ENCODE measurements at regions not wholly inside any gene's neighbourhood (a gene's known extent, or its start where the extent isn't known, plus 50 kb on each side); places are given as distances from the start of the nearest gene placed in this dataset.
"Not testable (repeated sequence)": the region's sequence is repeated elsewhere in the genome, so short reads cannot be mapped to it uniquely, and the experiment has no call there.

DNA sequence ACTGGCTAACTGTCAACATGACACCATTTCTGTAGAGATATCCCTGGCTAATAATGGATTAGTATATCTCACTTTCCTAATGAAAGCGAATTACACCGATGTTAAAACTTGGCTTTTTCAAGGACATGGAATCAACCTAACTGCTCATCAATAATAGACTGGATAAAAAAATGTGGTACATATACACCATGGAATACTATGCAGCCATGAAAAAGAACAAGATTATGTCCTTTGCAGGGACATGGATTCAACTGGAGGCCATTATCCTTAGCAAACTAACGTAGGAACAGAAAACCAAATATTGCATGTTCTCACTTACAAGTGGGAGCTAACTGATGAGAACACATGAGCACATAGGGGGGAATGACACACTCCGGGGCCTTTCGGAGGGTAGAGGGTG, 62.6 kb downstream of the ZIC1 start:
- DNase-seq, result no peak

DNA sequence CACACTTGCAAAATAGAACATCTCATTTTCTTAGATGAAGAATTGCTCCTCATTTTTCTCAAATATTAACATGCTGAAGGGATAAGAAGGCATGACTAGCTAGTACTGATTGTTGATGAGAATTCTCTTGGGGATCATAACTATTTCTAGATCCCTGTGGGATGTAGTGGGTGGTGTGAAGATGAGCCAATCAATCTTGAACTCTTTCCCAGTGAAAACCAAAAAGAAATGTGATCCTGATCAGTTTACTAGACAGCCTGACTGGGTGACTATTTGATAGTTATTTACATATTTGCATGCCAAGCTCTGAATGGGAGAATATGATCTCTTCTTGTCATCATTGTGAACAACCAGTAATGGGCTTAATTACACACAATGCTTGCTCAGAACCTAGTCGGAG, 63.7 kb downstream of the ZIC1 start:
- in situ Hi-C loops (cut with HindIII; ENCODE audit: low pct_ligation_motif_present, low pct_unique_long_range_greater_than_20kb, low sequenced_read_pairs), result no loop called here
- DNase-seq, result no peak

More for the DNA sequence above, 62.6 kb downstream of the ZIC1 start:
- in situ Hi-C loops (cut with HindIII; ENCODE audit: low pct_ligation_motif_present, low pct_unique_long_range_greater_than_20kb, low sequenced_read_pairs), result no loop called here

DNA sequence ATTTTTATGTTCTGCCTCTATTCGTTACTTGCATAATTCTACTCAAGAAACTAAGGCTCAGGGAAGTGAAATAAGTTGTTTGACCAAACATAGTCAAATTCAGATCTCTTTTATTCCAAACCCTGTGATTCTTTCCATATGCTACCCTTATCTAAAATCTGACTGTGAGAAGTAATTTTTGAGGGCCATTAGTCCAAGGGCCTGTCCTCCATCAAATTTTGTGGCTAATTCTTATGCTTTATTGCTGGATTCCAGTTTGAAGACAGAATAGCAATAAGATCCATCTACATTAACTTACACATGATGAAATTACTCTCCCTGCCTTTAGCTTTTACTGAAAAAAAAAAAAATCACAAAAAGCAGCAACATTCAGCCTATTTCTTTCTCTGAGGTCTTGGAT, 74.0 kb downstream of the ZIC1 start:
- in situ Hi-C loops (cut with HindIII; ENCODE audit: low pct_ligation_motif_present, low pct_unique_long_range_greater_than_20kb, low sequenced_read_pairs), result no loop called here
- DNase-seq, result no peak

DNA sequence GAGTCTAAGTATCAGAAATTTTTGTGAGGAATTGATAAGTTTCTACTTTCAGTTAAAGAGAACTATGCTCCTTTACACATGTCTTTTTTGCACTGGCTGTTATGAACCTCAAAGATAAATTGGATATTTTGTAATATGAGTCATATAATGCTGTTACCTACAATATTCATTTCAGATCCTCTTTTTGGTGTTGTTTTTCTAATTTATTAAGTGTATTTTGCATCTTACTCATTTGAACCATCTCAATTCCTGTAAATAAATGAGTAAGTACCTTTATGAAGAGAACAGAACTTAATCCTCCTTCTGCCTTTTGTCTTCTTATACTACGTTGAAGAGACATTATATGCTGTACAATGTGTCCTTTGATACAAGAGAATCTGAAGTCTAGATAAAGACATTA, 74.4 kb downstream of the ZIC1 start:
- DNase-seq, result no peak
- in situ Hi-C loops (cut with HindIII; ENCODE audit: low pct_ligation_motif_present, low pct_unique_long_range_greater_than_20kb, low sequenced_read_pairs), result no loop called here

DNA sequence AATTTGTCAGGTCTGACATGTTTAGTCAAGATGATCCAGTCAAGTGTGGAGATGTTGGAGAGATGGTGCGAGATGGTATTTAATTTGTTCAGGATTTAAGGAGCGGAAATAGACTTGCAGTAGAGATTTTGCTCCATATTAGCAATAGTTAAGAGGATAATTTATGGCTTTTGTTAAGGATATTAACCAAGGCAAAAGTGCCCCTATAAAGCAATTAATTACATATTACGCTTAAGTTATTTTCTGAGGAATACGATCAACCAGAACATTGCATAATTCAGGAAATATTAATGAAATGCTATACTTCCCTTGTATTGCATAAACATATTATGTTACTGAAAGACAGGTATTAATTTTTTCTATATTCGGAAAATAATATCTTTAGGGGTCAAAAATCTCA, 83.9 kb downstream of the ZIC1 start:
- in situ Hi-C loops (cut with HindIII; ENCODE audit: low pct_ligation_motif_present, low pct_unique_long_range_greater_than_20kb, low sequenced_read_pairs), result no loop called here
- DNase-seq, result no peak

DNA sequence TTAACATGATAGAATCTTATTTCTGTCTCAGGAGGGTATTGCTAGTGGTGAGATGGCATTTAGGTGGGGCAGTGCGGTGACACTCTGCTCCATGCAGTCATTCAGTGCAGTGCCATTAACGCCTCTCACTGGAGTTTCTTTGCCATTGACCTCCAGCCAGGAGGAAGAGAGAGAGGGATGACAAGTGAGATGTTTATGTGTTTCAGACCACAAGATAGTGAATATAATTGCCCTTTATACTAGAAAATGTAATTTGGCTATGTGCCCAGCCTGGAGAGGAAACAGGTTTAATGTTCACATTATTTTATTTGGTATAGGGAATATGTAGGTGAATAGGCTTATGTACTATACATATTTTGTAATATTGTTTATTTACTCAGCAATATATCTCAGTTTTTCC, 84.5 kb downstream of the ZIC1 start:
- in situ Hi-C loops (cut with HindIII; ENCODE audit: low pct_ligation_motif_present, low pct_unique_long_range_greater_than_20kb, low sequenced_read_pairs), result no loop called here
- no peak for DNase-seq

DNA sequence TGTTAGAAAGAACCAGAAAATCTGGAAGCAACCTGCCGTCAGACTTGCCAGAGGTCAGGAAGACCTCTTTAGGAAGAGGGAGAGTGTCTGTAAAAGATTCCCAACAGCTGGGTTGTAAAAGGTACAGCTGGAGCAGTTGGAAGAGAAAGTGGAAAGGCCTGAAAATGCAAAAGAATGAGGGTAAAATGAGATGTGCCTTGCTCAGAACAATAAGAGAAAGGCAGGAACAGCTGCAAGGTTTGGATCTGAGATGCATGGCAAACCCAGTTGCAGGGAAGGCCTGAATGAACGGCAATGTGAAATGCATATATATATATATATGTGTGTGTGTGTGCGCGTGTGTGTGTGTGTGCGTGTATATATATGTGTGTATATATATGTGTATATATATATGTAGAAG, 88.1 kb downstream of the ZIC1 start:
- DNase-seq, result no peak
- in situ Hi-C loops (cut with HindIII; ENCODE audit: low pct_ligation_motif_present, low pct_unique_long_range_greater_than_20kb, low sequenced_read_pairs), result no loop called here

DNA sequence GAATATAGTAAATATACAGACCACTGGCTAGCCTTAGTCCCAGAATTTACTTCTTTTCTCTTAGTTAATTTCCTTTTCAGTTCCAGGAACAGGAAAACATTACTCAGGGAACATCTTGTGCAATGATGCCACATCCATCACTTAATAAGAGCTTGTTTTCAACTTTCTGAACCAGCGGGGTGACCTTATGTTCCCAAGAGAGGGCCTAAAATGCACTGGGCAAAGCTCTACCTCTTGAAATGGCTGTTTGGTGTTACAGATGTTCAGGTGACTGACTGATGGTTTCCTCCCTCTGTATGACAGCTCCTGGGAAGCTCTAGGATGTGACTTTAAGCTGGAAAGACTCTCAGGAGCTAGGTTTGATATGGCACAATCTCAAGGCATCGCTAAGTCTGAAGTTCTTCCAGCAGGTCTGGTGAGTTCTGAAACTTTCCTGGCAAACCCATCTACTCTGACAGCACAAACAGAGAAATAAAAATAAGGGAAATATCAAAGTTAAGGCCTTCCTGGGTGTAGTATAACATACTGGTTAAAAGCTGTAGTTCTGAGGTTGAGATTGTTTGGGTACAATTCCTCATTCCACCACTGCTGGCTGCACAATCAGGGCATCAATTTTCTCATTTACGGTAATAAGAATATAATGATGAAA, 98.6 kb downstream of the ZIC1 start:
- no peak for DNase-seq
- in situ Hi-C loops (cut with HindIII; ENCODE audit: low pct_ligation_motif_present, low pct_unique_long_range_greater_than_20kb, low sequenced_read_pairs), result no loop called here

DNA sequence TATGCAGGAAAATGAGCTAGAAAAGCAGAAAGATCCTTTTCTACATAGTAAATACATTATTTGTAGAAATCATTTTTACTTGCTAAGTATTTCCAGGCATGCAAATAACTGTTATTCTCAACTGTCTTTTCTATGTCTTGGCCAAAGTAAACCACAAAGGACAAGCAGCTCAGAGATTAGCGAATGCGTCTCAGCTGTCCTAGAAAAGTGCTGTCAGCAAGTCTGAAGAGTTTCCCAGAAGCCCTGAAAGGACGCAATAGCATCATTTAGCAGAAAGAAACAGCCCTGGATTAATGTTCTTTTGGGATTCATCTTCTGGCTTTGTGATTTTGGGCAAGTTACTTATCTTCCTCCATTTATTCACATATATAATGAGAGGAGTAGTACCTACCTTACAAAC, 100.3 kb downstream of the ZIC1 start:
- DNase-seq, result no peak
- in situ Hi-C loops (cut with HindIII; ENCODE audit: low pct_ligation_motif_present, low pct_unique_long_range_greater_than_20kb, low sequenced_read_pairs), result no loop called here

DNA sequence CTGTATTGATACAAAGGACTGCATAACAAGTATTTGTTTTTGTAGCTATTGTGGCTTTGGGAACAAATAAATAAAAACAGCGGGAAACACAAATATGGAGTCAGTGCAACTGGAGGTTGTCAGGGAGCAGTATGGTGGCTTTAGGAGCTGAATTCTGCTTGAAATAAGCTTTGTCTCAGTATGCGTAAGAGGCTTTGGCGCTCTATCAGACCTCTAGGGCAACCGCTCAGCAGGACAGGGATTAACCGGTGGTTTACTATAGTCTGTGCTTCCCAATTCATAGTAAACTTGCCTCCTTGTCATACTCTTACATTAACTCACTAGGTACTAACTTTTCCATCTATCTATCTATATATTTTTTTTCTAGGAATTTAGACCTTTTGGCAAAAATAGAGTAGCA, 104.6 kb downstream of the ZIC1 start:
- no peak for DNase-seq
- in situ Hi-C loops (cut with HindIII; ENCODE audit: low pct_ligation_motif_present, low pct_unique_long_range_greater_than_20kb, low sequenced_read_pairs), result no loop called here

DNA sequence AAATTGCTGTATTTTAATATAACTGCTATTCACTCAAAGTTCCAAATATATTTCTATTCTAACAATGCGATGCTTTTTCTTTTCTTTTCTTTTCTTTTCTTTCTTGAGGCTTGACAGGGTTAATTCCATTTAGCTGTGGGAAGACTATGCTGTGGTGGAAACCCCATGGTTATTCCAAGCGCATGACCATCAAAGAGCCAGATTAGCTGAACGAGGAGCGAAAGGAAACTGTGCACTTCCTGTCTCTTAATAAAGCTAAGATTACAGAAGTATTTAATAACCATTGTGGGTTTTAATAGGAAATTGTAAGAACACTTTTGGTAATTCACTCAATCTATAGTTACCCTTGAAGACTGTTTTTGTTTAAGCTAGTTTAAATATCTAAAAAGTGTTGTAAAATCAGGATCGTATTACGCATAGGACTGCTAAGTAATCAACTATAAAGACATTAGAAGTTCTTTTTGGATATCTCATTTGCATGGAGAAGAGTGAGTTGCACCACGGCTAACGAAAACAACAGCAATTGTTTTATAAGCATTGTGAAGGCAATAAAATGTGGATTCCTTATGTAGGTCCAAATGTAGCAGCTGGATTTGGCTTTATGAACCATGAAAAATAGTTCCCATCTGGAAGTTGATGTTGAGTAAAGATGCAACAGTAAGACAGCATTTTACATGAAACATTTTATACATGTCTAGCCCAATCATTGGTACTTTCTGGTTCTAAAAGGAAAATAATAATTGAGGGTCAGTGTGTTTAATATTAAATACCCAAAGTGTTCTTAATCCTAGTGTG, 105.4 kb downstream of the ZIC1 start:
- DNase-seq, result no peak
- in situ Hi-C loops (cut with HindIII; ENCODE audit: low pct_ligation_motif_present, low pct_unique_long_range_greater_than_20kb, low sequenced_read_pairs), result no loop called here

DNA sequence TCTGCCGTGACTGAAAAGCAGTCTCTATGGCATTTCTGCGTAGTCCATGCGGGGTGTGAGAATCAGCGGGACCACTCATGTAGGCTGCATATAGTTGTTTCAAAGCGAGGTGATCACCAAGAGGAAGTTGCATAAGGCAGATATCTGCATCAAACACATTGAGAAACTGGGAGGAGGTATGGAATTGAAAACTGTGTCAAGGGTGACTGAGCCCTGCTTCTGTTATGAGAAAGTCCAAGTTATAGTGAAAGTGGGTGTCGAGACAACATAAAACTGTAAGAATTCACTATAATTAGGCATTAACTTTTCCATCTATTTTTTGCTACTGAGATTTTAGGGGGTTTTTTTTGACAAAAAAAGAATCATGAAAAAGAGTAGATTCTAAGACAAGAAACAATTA, 109.3 kb downstream of the ZIC1 start:
- DNase-seq, result no peak
- in situ Hi-C loops (cut with HindIII; ENCODE audit: low pct_ligation_motif_present, low pct_unique_long_range_greater_than_20kb, low sequenced_read_pairs), result no loop called here

DNA sequence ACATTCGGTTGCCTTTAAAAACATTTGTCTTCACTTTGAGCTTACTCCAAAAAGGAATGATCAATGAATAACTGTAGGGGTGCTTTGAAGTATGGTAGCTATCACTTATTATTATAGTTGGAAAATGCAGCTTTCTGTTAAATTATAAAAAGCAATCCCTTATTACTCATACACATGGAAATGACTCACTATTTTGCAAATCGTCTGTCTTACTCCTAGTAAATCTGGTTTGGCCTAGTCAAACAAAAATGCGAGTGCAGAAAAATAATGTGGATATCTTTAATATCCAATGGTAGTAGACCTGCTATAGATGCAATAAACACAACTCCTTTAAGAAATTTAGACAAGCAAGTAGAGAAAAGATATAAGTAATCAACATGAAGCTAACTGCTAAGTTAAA, 112.5 kb downstream of the ZIC1 start:
- in situ Hi-C loops (cut with HindIII; ENCODE audit: low pct_ligation_motif_present, low pct_unique_long_range_greater_than_20kb, low sequenced_read_pairs), result no loop called here

DNA sequence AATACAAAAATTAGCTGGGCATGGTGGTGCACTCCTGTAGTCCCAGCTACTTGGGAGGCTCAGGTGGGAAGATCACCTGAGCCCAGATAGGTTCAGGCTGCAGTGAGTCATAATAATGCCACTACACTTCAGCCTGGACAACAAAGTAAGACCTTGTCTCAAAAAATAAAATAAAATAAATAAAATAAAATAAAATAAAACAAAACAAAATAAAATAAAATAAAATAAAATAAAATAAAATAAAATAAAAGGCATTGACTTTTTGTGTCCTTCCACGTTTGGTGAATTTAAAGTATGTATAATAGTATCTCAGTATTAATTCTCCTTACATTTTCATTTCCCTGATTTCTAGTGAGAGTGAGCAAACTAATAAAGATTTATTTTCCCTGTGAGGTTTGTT, 113.6 kb downstream of the ZIC1 start:
- in situ Hi-C loops (cut with HindIII; ENCODE audit: low pct_ligation_motif_present, low pct_unique_long_range_greater_than_20kb, low sequenced_read_pairs), result not testable (repeated sequence)

More for the DNA sequence above, 112.5 kb downstream of the ZIC1 start:
- peak; percentile 2 for DNase-seq

DNA sequence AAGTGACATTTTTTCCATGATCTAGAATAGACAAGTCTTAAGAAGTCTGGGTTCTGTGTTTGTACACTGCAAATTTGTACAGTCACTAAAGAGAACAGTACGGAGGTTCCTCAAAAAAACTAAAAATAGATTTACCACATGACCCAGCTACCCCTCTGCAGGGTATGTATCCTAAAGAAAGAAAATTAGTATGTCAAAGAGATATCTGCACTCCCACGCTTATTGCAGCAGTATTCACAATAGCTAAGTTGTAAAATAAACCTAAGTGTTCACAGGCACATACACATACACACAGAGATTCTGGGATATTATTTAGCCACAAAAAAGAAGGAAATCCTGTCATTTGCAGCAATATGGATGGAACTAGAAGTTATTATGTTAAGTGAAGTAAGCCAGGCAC, 120.4 kb downstream of the ZIC1 start:
- in situ Hi-C loops (cut with HindIII; ENCODE audit: low pct_ligation_motif_present, low pct_unique_long_range_greater_than_20kb, low sequenced_read_pairs), result no loop called here
- DNase-seq, result no peak

More for the DNA sequence above, 113.6 kb downstream of the ZIC1 start:
- DNase-seq, result not testable (repeated sequence)

DNA sequence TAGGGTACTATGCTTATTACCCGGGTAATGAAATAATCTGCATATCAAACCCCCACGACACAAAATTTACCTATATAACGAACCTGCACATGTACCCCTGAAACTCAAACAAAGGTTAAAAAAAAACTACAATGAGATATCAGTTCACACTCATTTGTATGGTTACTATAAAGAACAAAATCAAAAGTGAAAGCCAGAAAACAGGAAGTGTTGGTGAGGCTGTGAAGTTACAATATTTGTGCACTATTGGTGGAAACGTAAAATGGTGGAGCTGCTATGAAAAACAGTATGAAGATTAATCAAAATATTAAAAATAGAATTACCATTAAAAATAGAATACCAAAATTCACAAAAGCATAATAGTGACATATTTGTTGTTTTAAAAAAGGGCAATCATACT, 128.9 kb downstream of the ZIC1 start:
- in situ Hi-C loops (cut with HindIII; ENCODE audit: low pct_ligation_motif_present, low pct_unique_long_range_greater_than_20kb, low sequenced_read_pairs), result no loop called here
- DNase-seq, result no peak

DNA sequence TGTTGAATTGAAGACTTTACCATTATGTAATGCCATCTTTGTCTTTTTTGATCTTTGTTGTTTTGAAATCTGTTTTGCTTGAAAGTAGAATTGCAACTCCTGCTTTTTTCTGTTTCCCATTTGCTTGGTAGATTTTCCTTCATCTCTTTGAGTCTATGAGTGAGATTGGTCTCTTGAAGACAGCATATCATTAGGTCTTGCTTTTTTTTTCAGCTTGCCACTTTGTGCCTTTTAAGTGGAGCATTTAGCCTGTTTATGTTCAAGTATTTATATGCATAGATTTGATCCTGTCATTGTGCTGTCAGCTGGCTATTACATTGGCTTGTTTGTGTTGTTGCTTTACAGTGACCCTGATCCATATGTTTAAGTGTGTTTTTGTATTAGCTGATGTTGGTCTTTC, 131.8 kb downstream of the ZIC1 start:
- in situ Hi-C loops (cut with HindIII; ENCODE audit: low pct_ligation_motif_present, low pct_unique_long_range_greater_than_20kb, low sequenced_read_pairs), result no loop called here
- no peak for DNase-seq

DNA sequence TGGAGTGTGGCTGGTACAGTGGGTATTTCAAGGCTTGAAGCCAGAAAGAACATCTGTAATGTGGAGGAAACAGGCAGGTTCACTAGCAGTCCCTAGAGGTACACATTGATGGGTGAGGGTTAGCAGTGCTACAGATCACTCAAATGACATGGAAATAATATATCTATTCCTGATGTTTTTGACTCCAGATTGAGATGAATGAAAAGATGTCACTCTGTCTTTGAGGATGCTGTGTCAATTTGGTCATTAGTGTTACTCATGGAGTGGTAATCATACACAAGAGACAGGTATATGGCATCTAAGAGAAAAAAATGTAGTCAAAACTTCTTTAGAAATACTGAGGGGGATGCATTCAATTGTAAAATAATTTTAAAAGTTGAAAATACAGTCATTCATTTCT, 135.1 kb downstream of the ZIC1 start:
- DNase-seq, result no peak
- in situ Hi-C loops (cut with HindIII; ENCODE audit: low pct_ligation_motif_present, low pct_unique_long_range_greater_than_20kb, low sequenced_read_pairs), result no loop called here

DNA sequence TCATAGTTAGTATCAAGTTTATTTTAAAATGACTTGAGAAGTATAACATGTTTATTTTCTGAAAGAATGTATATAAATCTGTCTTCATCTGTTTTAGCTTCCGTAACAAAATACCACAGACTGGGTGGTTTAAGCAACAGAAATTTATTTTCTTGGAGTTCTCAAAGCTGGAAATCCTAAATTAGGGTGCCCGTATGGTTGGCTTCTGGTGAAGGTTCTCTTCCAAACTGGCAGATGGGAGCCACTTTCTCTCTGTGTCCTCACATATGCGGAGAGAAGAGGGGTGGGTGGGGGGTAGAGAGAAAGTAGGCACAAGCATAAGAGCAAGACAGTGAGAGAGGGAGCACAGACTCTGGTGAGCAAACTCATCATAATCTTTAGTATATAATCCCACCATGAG, 142.3 kb downstream of the ZIC1 start:
- no peak for DNase-seq
- in situ Hi-C loops (cut with HindIII; ENCODE audit: low pct_ligation_motif_present, low pct_unique_long_range_greater_than_20kb, low sequenced_read_pairs), result no loop called here

DNA sequence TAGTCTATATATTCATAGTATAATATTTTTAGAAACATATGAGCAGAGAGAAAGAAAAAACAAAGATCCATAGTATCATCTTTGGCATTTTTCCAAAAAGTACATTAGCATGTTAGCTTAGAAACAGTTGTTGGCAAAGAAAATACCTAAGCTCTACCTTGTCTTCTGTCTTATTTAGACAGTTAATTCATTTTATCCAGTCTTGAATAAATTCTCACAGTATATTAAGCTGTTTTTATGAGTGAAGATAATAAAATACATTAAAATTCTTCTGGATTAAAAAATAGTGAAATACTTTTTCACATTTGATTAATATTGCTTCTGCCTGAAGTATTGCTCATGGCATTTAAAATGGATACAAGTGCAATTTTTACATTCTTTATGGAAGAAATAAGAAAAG, 145.2 kb downstream of the ZIC1 start:
- no peak for DNase-seq

More for the DNA sequence above, 145.2 kb downstream of the ZIC1 start:
- in situ Hi-C loops (cut with HindIII; ENCODE audit: low pct_ligation_motif_present, low pct_unique_long_range_greater_than_20kb, low sequenced_read_pairs), result no loop called here
